Psoas muscle (tissue), 7 donors: ENCODE measurements at regions not wholly inside any gene's neighbourhood (a gene's known extent, or its start where the extent isn't known, plus 50 kb on each side); places are given as distances from the start of the nearest gene placed in this dataset.
"Not testable (repeated sequence)": the region's sequence is repeated elsewhere in the genome, so short reads cannot be mapped to it uniquely, and the experiment has no call there.

ENCODE experiments used
- ATAC-seq, 4 donors: fragments of 200-7000 bp; cut with Tn5 transposase; one replicate each; pipeline ENCODE4 v1.9.1; 2020; ENCODE audit warnings: moderate library complexity in 3 of 4, mild to moderate bottlenecking in 2 of 4
- DNase-seq, 2 donors: peaks; one replicate each; pipeline ENCODE4 v3.0.0-alpha.2; 2020
- H3K27ac ChIP-seq: fragments of 200-600 bp; one replicate; pipeline ENCODE4 v1.8.0; 2022
- H3K27me3 ChIP-seq, 3 donors: fragments of 200-600 bp in 1 of 3; one replicate each; pipeline versions ENCODE4 v1.6.1 to v1.8.0; 2013 to 2022; ENCODE audit warnings: low read length in 2 of 3, mild to moderate bottlenecking in 2 of 3, moderate library complexity in 1 of 3; ENCODE audit not compliant: insufficient read depth in 3 of 3
- H3K36me3 ChIP-seq, 2 donors: fragments of 200-600 bp in 1 of 2; one replicate each; pipeline versions ENCODE4 v1.6.1 to v1.8.0; 2013 to 2022; ENCODE audit warnings: low read depth in 1 of 2, mild to moderate bottlenecking in 1 of 2, moderate library complexity in 1 of 2; ENCODE audit not compliant: insufficient read depth in 1 of 2
- H3K4me1 ChIP-seq: fragments of 200-600 bp; one replicate; pipeline ENCODE4 v1.8.0; 2022
- H3K4me3 ChIP-seq: fragments of 200-600 bp; one replicate; pipeline ENCODE4 v1.8.0; 2022; ENCODE audit warnings: mild to moderate bottlenecking
- H3K9me3 ChIP-seq: fragments of 200-600 bp; one replicate; pipeline ENCODE4 v1.8.0; 2022
- WGBS, 3 donors: extraction: QIAGEN DNeasy Blood & Tissue Kit; methylation state at CpG; one replicate each; pipeline versions ENCODE4 v1.1.6 to v1.1.7; 2013; 5-methylcytosine and 5-hydroxymethylcytosine counted together
- intact Hi-C, 2 donors: fragments of 100-400 bp; cut with DNase I; formaldehyde crosslinking; loops; one replicate each; pipeline versions ENCODE4 v1.11.0 to v1.14.2; 2022
- TF ChIP-seq, protein P1 (sequence below): fragments of 200-600 bp; IDR thresholded peaks from one replicate; pipeline ENCODE4 v1.8.0; 2022; ENCODE audit warnings: antibody characterized with exemption
- donor health status: healthy with polysubstance abuse.
- donor health status: DM: no; HTN: no; CAD: no; lungs with moderate emphysema.
- donor health status: Bipolar disorder and iron deficiency.
- donor health status: healthy.
- donor health status: DM: yes; HTN: yes; CAD: no.
- donor health status: DM: no; HTN: no; CAD: no.
- donor health status: DM: yes; HTN: yes; CAD: no.

GRCh38 chr22:16673433-16673832 lies 80.8 kb upstream of the CCT8L2 start:
- H3K36me3 ChIP-seq, DNase-seq, H3K4me1 ChIP-seq, H3K4me3 ChIP-seq, intact Hi-C loops, H3K27me3 ChIP-seq, H3K9me3 ChIP-seq, H3K27ac ChIP-seq: not testable (repeated sequence)
- 53 to 76% (median 58%) methylated on average over 5 of the region's 5 CpGs for WGBS, 3 donors
- ATAC-seq = peak in 3 of 4 donors; percentile 40 to 58 (median 54)

GRCh38 chr22:16665610-16666009 lies 73.0 kb upstream of the CCT8L2 start:
- H3K27me3 ChIP-seq, intact Hi-C loops, H3K27ac ChIP-seq, H3K9me3 ChIP-seq, H3K4me1 ChIP-seq, H3K4me3 ChIP-seq, DNase-seq, H3K36me3 ChIP-seq, ATAC-seq: not testable (repeated sequence)
- 41 to 76% (median 57%) methylated on average over 2 of the region's 2 CpGs for WGBS, 3 donors

GRCh38 chr22:16662330-16662729 lies 69.7 kb upstream of the CCT8L2 start:
- H3K27ac ChIP-seq, H3K36me3 ChIP-seq, H3K4me3 ChIP-seq, H3K9me3 ChIP-seq, DNase-seq, H3K4me1 ChIP-seq, intact Hi-C loops, ATAC-seq, H3K27me3 ChIP-seq: not testable (repeated sequence)
- WGBS, 3 donors = 37 to 60% (median 59%) methylated on average over 1 to 2 of the region's 2 CpGs

DNA sequence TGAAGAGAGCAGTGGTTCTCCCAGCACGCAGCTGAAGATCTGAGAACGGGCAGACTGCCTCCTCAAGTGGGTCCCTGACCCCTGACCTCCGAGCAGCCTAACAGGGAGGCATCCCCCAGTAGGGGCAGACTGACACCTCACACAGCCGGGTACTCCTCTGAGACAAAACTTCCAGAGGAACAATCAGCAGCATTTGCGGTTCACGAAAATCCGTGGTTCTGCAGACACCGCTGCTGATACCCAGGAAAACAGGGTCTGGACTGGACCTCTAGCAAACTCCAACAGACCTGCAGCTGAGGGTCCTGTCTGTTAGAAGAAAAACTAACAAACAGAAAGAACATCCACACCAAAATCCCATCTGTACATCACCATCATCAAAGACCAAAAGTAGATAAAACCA lies 68.4 kb upstream of the CCT8L2 start:
- H3K4me1 ChIP-seq, ATAC-seq, H3K4me3 ChIP-seq, H3K27ac ChIP-seq, H3K36me3 ChIP-seq, DNase-seq, intact Hi-C loops, H3K9me3 ChIP-seq, H3K27me3 ChIP-seq: not testable (repeated sequence)
- WGBS, 3 donors = 86 to 88% (median 87%) methylated on average over 8 of the region's 8 CpGs

DNA sequence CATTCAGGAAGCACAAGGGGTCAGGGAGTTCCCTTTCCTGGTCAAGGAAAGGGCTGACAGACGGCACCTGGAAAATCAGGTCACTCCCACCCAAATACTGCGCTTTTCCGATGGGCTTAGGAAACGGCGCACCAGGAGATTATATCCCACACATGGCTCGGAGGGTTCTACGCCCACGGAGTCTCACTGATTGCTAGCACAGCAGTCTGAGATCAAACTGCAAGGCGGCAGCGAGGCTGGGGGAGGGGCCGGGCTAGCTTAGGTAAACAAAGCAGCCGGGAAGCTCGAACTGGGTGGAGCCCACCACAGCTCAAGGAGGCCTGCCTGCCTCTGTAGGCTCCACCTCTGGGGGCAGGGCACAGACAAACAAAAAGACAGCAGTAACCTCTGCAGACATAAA lies 68.0 kb upstream of the CCT8L2 start:
- H3K4me1 ChIP-seq, intact Hi-C loops, ATAC-seq, H3K36me3 ChIP-seq, H3K4me3 ChIP-seq, H3K9me3 ChIP-seq, DNase-seq, H3K27ac ChIP-seq, H3K27me3 ChIP-seq: not testable (repeated sequence)
- WGBS, 3 donors = 90 to 94% (median 93%) methylated on average over 13 of the region's 13 CpGs

DNA sequence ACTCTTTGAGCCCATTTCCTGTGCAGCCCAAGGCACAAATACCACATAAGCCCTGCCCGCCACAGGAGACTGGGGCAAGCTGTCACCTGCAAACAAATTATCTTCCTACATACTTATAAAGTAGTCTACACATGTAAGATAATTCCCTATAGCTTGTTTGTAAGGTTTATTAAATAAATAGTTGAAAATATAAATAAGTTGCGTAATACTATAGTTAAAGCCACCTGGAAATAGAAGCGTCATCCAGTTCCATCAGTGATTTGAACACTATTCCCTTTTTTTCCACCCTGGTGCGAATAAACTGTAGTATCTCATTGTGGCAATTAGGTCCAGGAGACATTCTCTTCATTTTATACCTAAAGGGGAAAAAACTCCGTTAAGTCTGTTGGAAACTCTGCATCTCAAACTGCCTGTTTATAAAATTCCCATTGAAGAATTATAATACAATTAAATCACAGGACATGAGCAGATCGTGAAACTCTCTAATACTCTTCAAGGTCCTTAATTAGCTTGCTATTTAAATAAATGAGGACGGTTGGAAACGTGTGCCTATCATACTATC lies 66.7 kb upstream of the CCT8L2 start:
- DNase-seq, H3K4me1 ChIP-seq, H3K27me3 ChIP-seq, H3K36me3 ChIP-seq, H3K4me3 ChIP-seq, ATAC-seq, H3K9me3 ChIP-seq, intact Hi-C loops, H3K27ac ChIP-seq: not testable (repeated sequence)
- 80 to 87% (median 84%) methylated on average over 8 of the region's 8 CpGs for WGBS, 3 donors

DNA sequence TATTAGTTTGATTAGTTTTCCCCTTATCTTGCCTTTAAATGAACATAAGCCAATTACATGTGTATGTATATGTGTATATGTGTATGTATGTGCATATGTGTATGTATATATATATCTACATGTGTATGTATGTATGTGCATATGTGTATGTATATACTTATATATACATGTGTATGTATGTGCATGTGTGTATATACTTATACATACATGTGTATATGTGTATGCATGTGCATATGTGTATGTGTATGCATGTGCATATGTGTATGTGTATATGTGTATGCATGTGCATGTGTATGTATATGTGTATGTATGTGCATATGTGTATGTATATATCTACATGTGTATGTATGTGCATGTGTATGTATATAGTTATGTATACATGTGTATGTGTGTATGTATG lies 65.5 kb upstream of the CCT8L2 start:
- no peak for DNase-seq
- no peaks in the 10 kb centered on the region for H3K36me3 ChIP-seq
- no peaks in the 10 kb centered on the region for H3K9me3 ChIP-seq
- no peak for ATAC-seq
- no peaks in the 10 kb centered on the region for H3K4me1 ChIP-seq
- H3K27ac ChIP-seq = no peak overlapping the region
- no peak overlapping the region for H3K4me3 ChIP-seq
- no peaks in the 10 kb centered on the region for H3K27me3 ChIP-seq
- TF ChIP-seq, protein P1, sequence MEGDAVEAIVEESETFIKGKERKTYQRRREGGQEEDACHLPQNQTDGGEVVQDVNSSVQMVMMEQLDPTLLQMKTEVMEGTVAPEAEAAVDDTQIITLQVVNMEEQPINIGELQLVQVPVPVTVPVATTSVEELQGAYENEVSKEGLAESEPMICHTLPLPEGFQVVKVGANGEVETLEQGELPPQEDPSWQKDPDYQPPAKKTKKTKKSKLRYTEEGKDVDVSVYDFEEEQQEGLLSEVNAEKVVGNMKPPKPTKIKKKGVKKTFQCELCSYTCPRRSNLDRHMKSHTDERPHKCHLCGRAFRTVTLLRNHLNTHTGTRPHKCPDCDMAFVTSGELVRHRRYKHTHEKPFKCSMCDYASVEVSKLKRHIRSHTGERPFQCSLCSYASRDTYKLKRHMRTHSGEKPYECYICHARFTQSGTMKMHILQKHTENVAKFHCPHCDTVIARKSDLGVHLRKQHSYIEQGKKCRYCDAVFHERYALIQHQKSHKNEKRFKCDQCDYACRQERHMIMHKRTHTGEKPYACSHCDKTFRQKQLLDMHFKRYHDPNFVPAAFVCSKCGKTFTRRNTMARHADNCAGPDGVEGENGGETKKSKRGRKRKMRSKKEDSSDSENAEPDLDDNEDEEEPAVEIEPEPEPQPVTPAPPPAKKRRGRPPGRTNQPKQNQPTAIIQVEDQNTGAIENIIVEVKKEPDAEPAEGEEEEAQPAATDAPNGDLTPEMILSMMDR = no peak
- intact Hi-C loops = no loop called here

DNA sequence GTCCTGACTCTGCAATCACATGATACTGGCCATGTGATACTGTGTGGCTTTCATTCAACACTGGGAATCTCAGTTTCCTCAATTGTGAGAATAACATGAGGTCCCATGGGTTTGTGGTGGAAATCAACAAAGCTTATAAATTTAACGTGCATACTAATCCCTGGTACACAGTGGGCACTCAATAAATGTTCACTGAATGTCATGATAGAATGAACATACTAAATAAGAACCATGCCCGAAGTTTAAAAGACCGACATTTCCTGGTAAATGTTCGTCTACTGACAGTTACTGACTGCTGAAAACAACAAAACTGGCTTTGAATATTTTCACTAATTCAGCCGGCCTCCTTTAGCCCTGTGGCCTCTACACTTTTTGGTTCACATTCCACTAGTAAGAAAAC lies 62.3 kb upstream of the CCT8L2 start:
- no peaks in the 10 kb centered on the region for H3K36me3 ChIP-seq
- no peak overlapping the region for H3K27ac ChIP-seq
- intact Hi-C loops = no loop called here
- no peak overlapping the region for H3K4me3 ChIP-seq
- H3K9me3 ChIP-seq = peaks cover 3% of the 10 kb centered on the region
- DNase-seq = no peak
- no peaks in the 10 kb centered on the region for H3K4me1 ChIP-seq
- WGBS, 3 donors = 76 to 79% (median 79%) methylated on average over 5 of the region's 5 CpGs
- no peaks in the 10 kb centered on the region for H3K27me3 ChIP-seq
- no peak for ATAC-seq
- TF ChIP-seq, protein P1 = no peak

- intact Hi-C loops, ATAC-seq, H3K36me3 ChIP-seq, H3K9me3 ChIP-seq, H3K27ac ChIP-seq, H3K4me1 ChIP-seq, H3K4me3 ChIP-seq, DNase-seq, H3K27me3 ChIP-seq: not testable (repeated sequence)
- WGBS, 3 donors = 44 to 47% (median 45%) methylated on average over 2 of the region's 2 CpGs
These were observed 61.7 kb upstream of the CCT8L2 start for GRCh38 chr22:16654336-16654735.

GRCh38 chr22:16653222-16653621 lies 60.6 kb upstream of the CCT8L2 start:
- 79 to 81% (median 80%) methylated on average over 7 of the region's 7 CpGs for WGBS, 3 donors
- ATAC-seq, H3K27ac ChIP-seq, H3K9me3 ChIP-seq, intact Hi-C loops, DNase-seq, H3K36me3 ChIP-seq, H3K27me3 ChIP-seq, H3K4me1 ChIP-seq, H3K4me3 ChIP-seq: not testable (repeated sequence)
